Omental fat pad (tissue), 3 donors: ENCODE measurements at regions not wholly inside any gene's neighbourhood (a gene's known extent, or its start where the extent isn't known, plus 50 kb on each side); places are given as distances from the start of the nearest gene placed in this dataset.

Experiments
- ATAC-seq: fragments of 150-250 bp; one replicate; pipeline ENCODE4 v1.9.1; 2016; ENCODE audit warnings: mild to moderate bottlenecking, moderate library complexity; ENCODE audit not compliant: low FRiP score
- DNase-seq: peaks from one replicate; pipeline ENCODE4 v3.0.0-alpha.2; 2019; ENCODE audit warnings: low spot score
- TF ChIP-seq, protein P1 (sequence below), 3 donors: fragments of 450-650 bp; IDR thresholded peaks; one replicate each; pipeline ENCODE4 v1.5.1; 2016 to 2017; ENCODE audit warnings: antibody characterized with exemption in 3 of 3, mild to moderate bottlenecking in 3 of 3, moderate library complexity in 2 of 3

DNA sequence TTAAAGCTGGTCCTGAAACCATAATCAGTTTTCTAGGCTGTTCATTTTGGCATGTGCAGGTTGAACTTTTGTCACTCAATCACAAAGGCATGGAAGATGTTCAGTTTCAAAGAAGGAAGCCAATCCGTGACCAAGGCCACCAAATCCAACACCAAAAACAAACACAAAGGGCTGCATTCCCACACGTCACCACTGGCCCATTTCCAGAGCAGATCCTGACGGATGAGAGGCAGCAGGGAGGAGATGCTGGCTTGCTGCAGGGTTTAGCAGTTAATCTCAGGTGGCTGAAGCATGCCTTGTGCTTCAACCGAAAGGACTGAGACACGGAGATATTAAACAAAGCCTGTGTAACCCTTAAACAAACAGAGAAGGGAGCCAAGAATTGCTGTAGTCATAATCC is 191.9 kb upstream of the CTAGE1 start:
- ATAC-seq (peak; percentile 13), DNase-seq (no peak)

DNA sequence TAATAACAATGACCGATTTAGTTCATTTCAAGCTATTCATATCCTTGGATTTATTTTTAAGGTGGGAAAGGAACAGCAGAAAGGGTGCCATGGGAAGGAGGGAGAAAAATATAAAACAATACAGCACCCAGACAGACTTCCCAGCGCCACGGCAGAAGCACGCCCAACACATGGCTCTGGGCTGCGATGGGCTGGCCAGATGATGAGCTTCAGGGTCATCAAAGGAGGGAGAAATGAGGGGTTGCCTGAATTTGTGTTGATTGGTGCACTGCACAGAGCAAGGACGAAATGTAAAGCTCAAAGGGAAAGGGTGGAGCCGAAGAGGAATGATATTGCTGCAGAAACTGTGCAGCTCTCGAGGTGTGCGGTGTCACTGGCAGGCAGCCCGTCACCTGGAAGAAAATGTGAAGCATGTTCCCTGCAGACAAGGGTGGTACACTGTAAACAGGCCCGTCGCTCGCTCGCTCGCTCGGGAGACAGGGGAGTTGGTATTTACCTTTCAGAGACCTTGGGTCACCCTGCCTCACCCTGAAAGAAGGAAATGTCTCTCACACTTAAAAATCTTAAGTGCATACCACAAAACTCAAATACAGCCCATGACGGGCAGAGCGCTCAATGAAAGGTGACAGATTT is 195.5 kb upstream of the CTAGE1 start:
- TF ChIP-seq, protein P1, sequence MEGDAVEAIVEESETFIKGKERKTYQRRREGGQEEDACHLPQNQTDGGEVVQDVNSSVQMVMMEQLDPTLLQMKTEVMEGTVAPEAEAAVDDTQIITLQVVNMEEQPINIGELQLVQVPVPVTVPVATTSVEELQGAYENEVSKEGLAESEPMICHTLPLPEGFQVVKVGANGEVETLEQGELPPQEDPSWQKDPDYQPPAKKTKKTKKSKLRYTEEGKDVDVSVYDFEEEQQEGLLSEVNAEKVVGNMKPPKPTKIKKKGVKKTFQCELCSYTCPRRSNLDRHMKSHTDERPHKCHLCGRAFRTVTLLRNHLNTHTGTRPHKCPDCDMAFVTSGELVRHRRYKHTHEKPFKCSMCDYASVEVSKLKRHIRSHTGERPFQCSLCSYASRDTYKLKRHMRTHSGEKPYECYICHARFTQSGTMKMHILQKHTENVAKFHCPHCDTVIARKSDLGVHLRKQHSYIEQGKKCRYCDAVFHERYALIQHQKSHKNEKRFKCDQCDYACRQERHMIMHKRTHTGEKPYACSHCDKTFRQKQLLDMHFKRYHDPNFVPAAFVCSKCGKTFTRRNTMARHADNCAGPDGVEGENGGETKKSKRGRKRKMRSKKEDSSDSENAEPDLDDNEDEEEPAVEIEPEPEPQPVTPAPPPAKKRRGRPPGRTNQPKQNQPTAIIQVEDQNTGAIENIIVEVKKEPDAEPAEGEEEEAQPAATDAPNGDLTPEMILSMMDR (IDR thresholded peaks at IDR 0.05), result no peak
- ATAC-seq (no peak), DNase-seq (no peak)

More for the DNA sequence above, 191.9 kb upstream of the CTAGE1 start:
- TF ChIP-seq, protein P1 (IDR thresholded peaks at IDR 0.05), result no peak

DNA sequence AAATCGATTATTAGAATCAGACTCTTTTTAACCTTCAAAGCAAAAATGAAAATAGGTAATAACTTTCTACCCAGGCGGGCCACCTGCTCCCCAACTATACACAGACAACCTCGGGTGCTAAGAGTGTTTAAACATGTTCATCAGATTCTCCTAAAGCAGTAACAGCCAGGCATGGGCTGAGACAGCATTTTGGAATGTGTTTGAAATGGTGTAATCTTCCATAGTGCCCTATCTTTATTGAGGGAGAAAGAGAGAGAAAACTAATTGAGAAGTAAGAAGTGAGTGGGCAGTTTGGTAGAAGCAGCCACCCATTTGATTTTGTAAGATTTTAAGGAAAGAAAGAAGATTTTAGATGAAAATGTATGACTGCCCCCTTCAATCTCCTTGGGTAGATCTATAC is 196.1 kb upstream of the CTAGE1 start:
- ATAC-seq, result peak; percentile 82
- DNase-seq, result no peak
- TF ChIP-seq, protein P1 (IDR thresholded peaks at IDR 0.05), result no peak

DNA sequence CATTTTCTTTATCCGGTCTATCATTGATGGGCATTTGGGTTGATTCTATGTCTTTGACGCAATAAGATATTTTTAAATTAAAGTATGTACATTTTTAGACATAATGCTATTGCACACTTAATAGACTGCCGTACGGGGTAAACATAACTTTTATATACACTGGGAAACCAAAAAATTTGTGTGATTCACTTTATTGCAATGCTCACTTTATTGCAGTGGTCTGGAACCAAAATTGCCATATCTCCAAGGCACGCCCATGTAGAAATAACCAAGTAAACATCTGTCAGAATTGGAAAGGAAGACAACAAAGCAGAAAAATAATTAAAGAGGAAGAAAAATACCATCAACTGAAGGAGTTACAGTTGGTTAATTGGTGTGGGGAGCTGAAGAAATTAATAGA is 205.8 kb upstream of the CTAGE1 start:
- no peak for ATAC-seq
- no peak for DNase-seq
- TF ChIP-seq, protein P1 (IDR thresholded peaks at IDR 0.05), result no peak

DNA sequence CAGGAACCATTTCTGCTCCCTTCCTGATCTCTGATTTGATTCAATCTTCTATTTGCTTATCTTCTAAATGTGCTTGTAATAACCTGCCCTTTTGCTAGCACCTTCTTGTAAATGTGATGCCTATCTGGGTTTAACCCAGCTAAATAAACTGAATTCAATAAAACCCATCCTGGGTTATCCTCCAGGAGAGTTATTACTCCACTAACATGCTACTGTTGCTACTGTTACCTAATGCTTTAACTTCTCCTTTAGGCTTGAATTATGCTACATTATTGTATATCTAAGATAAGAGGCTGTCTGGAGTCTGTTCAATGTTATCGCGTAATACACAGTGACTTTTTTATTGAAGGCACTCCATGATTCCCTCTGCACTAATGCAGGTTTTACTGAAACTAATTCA is 206.5 kb upstream of the CTAGE1 start:
- ATAC-seq, result no peak
- DNase-seq, result no peak
- TF ChIP-seq, protein P1 (IDR thresholded peaks at IDR 0.05), result no peak

DNA sequence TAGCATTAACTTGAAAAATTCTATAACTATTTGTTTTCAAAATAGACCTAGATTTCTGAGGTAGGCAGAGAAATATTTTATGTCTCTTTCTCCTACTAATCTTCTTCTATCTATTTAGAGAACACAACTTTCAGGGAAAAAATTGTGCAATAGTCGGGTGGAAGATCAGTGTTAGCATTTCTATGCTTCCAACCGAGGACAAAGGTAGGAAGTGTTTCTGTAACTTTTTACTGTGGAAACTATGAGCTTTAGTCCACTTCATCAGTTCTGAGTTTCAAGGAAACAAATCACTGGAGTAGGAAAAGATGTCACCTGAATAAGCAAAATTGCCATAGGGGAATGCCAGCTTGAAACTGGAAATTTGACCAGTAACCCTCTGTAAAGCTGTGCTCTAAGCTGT is 207.7 kb upstream of the CTAGE1 start:
- ATAC-seq (peak; percentile 44), DNase-seq (no peak)
- TF ChIP-seq, protein P1 (IDR thresholded peaks at IDR 0.05), result no peak

DNA sequence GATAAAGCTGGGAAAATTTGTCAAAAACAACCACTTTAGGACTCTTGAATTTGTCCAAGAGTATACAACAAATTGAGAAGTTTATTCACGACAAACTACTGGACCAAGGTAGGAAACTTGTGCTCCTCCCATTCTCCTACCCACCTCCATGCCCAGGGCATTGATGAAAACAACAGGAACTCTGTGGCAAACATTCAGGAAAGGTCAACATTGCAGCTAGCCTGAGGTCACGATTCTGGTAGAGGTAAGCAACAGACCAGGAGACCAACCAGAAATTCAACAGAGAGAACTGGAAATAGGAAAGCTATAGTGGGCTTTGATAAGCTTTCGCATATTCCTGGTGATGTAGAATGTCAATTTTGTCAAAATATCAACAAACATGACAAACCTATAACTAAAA is 209.1 kb upstream of the CTAGE1 start:
- DNase-seq (no peak), ATAC-seq (no peak)
- TF ChIP-seq, protein P1 (IDR thresholded peaks at IDR 0.05), result no peak
